ENCODE measurements at regions not wholly inside any gene's neighbourhood (a gene's known extent, or its start where the extent isn't known, plus 50 kb on each side); places are given as distances from the start of the nearest gene placed in this dataset.

DNA sequence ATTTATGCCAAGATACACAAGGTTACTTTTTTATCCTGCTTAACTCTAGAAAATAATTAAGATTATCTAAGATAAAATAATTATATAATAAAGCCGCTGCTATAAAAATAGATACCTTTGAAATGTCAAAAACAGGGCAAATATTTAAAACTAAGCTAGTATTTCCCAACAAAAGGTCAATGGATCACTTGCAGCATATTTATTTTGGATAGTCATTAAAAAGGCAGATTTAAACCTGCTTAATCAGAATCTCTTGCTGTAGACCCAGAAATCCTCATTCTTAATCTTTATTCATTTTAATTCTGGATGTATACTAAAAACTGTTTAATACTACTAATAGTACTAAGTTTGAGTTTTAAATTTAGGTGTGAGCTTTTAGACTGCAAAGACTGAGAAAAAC is 139.0 kb upstream of the CWC22 start:
- in situ Hi-C loops (cut with MboI; ENCODE audit: low sequenced_read_pairs, unreplicated experiment), result no loop called here
- TF ChIP-seq, protein P1, sequence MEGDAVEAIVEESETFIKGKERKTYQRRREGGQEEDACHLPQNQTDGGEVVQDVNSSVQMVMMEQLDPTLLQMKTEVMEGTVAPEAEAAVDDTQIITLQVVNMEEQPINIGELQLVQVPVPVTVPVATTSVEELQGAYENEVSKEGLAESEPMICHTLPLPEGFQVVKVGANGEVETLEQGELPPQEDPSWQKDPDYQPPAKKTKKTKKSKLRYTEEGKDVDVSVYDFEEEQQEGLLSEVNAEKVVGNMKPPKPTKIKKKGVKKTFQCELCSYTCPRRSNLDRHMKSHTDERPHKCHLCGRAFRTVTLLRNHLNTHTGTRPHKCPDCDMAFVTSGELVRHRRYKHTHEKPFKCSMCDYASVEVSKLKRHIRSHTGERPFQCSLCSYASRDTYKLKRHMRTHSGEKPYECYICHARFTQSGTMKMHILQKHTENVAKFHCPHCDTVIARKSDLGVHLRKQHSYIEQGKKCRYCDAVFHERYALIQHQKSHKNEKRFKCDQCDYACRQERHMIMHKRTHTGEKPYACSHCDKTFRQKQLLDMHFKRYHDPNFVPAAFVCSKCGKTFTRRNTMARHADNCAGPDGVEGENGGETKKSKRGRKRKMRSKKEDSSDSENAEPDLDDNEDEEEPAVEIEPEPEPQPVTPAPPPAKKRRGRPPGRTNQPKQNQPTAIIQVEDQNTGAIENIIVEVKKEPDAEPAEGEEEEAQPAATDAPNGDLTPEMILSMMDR (IDR thresholded peaks at IDR 0.05; ENCODE audit: borderline replicate concordance, control extremely low read depth, extremely low read depth, insufficient read depth, missing control alignments), result no peak
- no peak for DNase-seq (ENCODE audit: low spot score)

DNA sequence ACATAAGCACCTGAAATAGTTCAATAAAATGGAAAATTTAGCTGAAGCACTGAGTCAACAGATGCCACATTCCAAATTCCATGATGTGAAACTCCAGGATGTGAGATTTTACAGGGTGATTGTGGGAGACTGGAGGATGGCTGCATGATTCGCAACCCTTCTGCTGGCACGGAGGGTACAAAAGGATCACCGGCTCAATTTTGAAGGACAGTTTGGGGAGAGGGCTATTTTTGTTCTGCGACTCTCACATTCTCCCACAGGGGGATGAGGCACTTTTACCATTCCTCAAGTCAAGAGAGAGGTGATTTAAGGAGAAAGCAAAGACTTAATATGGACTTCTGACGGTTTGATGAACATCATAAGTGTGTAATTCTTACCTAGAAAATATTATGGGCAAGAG is 138.1 kb upstream of the CWC22 start:
- in situ Hi-C loops (cut with MboI; ENCODE audit: low sequenced_read_pairs, unreplicated experiment), result no loop called here
- no peak for DNase-seq (ENCODE audit: low spot score)
- TF ChIP-seq, protein P1 (IDR thresholded peaks at IDR 0.05; ENCODE audit: borderline replicate concordance, control extremely low read depth, extremely low read depth, insufficient read depth, missing control alignments), result no peak

DNA sequence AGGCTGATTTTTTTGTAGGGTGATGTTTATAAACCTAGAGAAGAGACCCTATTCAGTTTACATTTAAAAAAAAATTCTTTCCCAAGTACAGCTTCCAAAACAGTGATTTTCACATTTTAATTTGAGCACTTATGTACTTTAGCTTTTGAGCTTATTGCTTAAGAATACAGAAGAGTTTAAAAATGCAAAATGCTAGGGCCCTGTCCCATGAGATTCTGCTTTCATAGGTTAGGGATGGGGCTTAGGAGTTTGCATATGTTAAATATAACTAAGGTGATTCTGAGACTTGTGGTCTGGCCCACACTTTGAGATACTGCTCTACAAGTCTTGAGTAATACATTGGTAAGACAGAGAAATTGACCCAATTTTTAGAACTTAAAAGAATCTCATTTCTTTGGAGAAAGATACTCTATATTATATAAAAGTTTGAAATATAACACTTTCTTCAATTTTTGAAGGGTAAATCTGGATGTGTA is 137.3 kb upstream of the CWC22 start:
- in situ Hi-C loops (cut with MboI; ENCODE audit: low sequenced_read_pairs, unreplicated experiment), result no loop called here
- no peak for DNase-seq (ENCODE audit: low spot score)
- TF ChIP-seq, protein P1 (IDR thresholded peaks at IDR 0.05; ENCODE audit: borderline replicate concordance, control extremely low read depth, extremely low read depth, insufficient read depth, missing control alignments), result no peak

DNA sequence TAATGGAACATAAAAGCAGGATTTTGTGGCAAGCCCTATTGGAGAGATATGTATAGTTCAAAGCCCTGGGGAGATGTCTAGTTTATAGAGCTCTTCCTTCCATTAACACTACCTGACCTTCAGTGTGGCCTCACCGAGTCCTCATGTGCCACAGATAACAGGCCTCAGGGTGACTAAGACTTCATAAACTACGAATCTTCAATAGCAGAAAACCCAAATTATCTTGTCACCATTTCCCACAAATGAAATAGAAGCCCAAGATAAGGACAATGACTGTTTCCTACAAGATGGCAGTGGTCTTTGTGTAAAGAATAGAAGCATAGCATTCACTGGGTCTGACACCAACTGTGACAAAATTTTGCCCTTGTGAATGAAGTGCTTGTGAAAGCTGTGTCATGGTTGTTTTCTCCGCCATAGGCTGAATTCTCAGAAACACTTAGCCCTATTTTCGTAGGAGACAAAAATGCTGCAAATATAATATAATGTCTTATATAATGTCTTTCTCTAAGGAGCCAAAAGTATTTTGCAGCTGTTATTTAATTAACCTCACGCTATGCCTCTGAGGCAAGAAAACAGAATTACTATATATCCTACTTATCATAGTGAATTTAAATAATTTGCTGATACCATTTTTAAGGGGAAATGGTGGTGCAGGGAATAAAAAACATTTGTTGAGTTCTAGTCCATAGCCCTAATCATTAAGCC is 136.7 kb upstream of the CWC22 start:
- no peak for DNase-seq (ENCODE audit: low spot score)
- TF ChIP-seq, protein P1 (IDR thresholded peaks at IDR 0.05; ENCODE audit: borderline replicate concordance, control extremely low read depth, extremely low read depth, insufficient read depth, missing control alignments), result no peak
- in situ Hi-C loops (cut with MboI; ENCODE audit: low sequenced_read_pairs, unreplicated experiment), result no loop called here

DNA sequence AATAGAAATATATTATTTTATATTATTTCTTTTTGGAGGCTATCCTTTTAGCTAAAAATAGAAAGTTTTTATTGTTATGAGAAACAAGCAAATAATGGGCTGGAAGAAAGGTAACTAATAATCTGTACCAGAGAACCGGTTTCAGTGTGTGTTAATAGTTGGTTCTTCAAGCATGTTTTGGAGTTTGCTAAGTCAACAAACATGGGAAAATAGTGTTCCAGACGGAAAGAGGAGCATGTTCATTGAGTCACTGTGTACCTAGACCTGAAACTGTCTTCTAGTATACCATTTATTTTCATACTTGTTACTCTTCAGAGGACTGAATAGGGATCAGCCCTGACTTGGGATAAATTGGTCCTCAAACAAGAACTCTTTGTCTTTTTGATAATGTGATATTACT is 134.5 kb upstream of the CWC22 start:
- no peak for DNase-seq (ENCODE audit: low spot score)
- TF ChIP-seq, protein P1 (IDR thresholded peaks at IDR 0.05; ENCODE audit: borderline replicate concordance, control extremely low read depth, extremely low read depth, insufficient read depth, missing control alignments), result no peak
- in situ Hi-C loops (cut with MboI; ENCODE audit: low sequenced_read_pairs, unreplicated experiment), result no loop called here

DNA sequence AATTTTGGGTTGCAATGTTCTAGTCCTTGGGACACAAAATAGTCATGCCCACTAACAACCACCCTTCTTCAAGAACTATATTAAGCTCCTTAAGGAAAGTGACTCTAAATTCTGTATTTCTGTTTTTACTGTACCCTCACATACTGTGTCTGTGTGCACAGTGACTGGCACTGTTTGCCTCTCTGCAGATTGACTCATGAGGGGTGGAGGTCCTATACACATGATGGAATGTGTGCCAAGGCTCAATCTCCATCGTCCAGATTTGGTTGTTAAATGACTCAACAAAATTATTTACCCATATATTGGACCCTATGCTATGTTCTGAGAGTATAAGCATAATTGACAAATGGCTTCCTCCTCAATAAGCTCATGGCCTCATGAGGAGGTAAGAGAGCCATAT is 126.6 kb upstream of the CWC22 start:
- no peak for DNase-seq (ENCODE audit: low spot score)
- TF ChIP-seq, protein P1 (IDR thresholded peaks at IDR 0.05; ENCODE audit: borderline replicate concordance, control extremely low read depth, extremely low read depth, insufficient read depth, missing control alignments), result no peak
- in situ Hi-C loops (cut with MboI; ENCODE audit: low sequenced_read_pairs, unreplicated experiment), result no loop called here

Data from GM13976 (cell line).